H9 (cell line): ENCODE measurements at regions not wholly inside any gene's neighbourhood (a gene's known extent, or its start where the extent isn't known, plus 50 kb on each side); places are given as distances from the start of the nearest gene placed in this dataset.

Source experiments
- DNase-seq: peaks from one replicate; pipeline ENCODE4 v3.0.0-alpha.2; 2017
- H2AFZ ChIP-seq: one replicate; pipeline ENCODE4 v1.6.1; 2013; ENCODE audit warnings: mild to moderate bottlenecking, low read length, control low read depth, moderate library complexity
- H2AK5ac ChIP-seq: 2 replicates; pipeline ENCODE4 v1.6.1; 2013; ENCODE audit warnings: low read length, control low read depth, mixed read lengths; ENCODE audit not compliant: insufficient read length
- H2BK120ac ChIP-seq: one replicate; pipeline ENCODE4 v1.6.1; 2013; ENCODE audit warnings: low read depth, mild to moderate bottlenecking, low read length, control low read depth, inconsistent platforms; ENCODE audit not compliant: poor library complexity, severe bottlenecking
- H2BK12ac ChIP-seq: 2 replicates; pipeline ENCODE4 v1.6.1; 2013; ENCODE audit warnings: low read length, control low read depth, mixed read lengths, low read depth; ENCODE audit not compliant: insufficient read length
- H2BK15ac ChIP-seq: 2 replicates; pipeline ENCODE4 v1.6.1; 2013; ENCODE audit warnings: low read depth, low read length, control low read depth
- H2BK20ac ChIP-seq: one replicate; pipeline ENCODE4 v1.6.1; 2013; ENCODE audit warnings: low read depth, mild to moderate bottlenecking, low read length, control low read depth, inconsistent platforms; ENCODE audit not compliant: poor library complexity, severe bottlenecking
- H2BK5ac ChIP-seq: 2 replicates; pipeline ENCODE4 v1.6.1; 2013; ENCODE audit warnings: low read length, control low read depth, mixed read lengths; ENCODE audit not compliant: insufficient read length
- H3K14ac ChIP-seq: 2 replicates; pipeline ENCODE4 v1.6.1; 2013; ENCODE audit warnings: low read length, control low read depth; ENCODE audit not compliant: insufficient read depth
- H3K18ac ChIP-seq: 2 replicates; pipeline ENCODE4 v1.6.1; 2013; ENCODE audit warnings: low read depth, mild to moderate bottlenecking, mixed read lengths, low read length, control low read depth; ENCODE audit not compliant: insufficient read length
- H3K23ac ChIP-seq: 2 replicates; pipeline ENCODE4 v1.6.1; 2013; ENCODE audit warnings: low read length, control low read depth, mixed read lengths, low read depth; ENCODE audit not compliant: insufficient read length
- H3K23me2 ChIP-seq: 2 replicates; pipeline ENCODE4 v1.6.1; 2013; ENCODE audit warnings: low read depth, mild to moderate bottlenecking, mixed read lengths, low read length, control low read depth; ENCODE audit not compliant: insufficient read length, poor library complexity, severe bottlenecking
- H3K27ac ChIP-seq: 2 replicates; pipeline ENCODE4 v1.5.1; 2013; ENCODE audit warnings: low read length, control low read depth, mixed read lengths, low read depth; ENCODE audit not compliant: insufficient read length
- H3K27me3 ChIP-seq: 2 replicates; pipeline ENCODE4 v1.6.1; 2013; ENCODE audit warnings: low read length, control low read depth, inconsistent platforms; ENCODE audit not compliant: insufficient read depth
- H3K4ac ChIP-seq: 2 replicates; pipeline ENCODE4 v1.6.1; 2013; ENCODE audit warnings: low read depth, mild to moderate bottlenecking, control low read depth, inconsistent platforms, low read length, moderate library complexity
- H3K4me1 ChIP-seq: 2 replicates; pipeline ENCODE4 v1.6.1; 2013; ENCODE audit warnings: low read length, control low read depth, inconsistent platforms; ENCODE audit not compliant: insufficient read depth
- H3K4me2 ChIP-seq: 2 replicates; pipeline ENCODE4 v1.6.1; 2013; ENCODE audit warnings: low read length, control low read depth, mixed read lengths; ENCODE audit not compliant: insufficient read length, insufficient read depth
- H3K56ac ChIP-seq: 2 replicates; pipeline ENCODE4 v1.6.1; 2013; ENCODE audit warnings: low read depth, mild to moderate bottlenecking, mixed read lengths, low read length, control low read depth; ENCODE audit not compliant: insufficient read length
- H3K79me1 ChIP-seq: 2 replicates; pipeline ENCODE4 v1.6.1; 2013; ENCODE audit warnings: low read depth, mild to moderate bottlenecking, moderate library complexity, low read length, control low read depth, inconsistent platforms; ENCODE audit not compliant: insufficient read depth, poor library complexity, severe bottlenecking
- H3K79me2 ChIP-seq: 2 replicates; pipeline ENCODE4 v1.6.1; 2013; ENCODE audit warnings: low read length, control low read depth, inconsistent platforms; ENCODE audit not compliant: insufficient read depth
- H3K9ac ChIP-seq: 2 replicates; pipeline ENCODE4 v1.6.1; 2013; ENCODE audit warnings: low read length, control low read depth, mixed read lengths; ENCODE audit not compliant: insufficient read length; ENCODE audit errors: extremely low read depth
- H3K9me3 ChIP-seq: one replicate; pipeline ENCODE4 v1.6.1; 2013; ENCODE audit warnings: low read depth, low read length, inconsistent platforms; ENCODE audit not compliant: control insufficient read depth
- H3T11ph ChIP-seq: one replicate; pipeline ENCODE4 v1.6.1; 2013; ENCODE audit warnings: mild to moderate bottlenecking, low read length, control low read depth, inconsistent platforms
- H4K20me1 ChIP-seq: one replicate; pipeline ENCODE4 v1.6.1; 2013; ENCODE audit not compliant: control insufficient read depth, insufficient read length, insufficient read depth
- H4K5ac ChIP-seq: 2 replicates; pipeline ENCODE4 v1.6.1; 2013; ENCODE audit warnings: low read depth, mild to moderate bottlenecking, mixed read lengths, low read length, control low read depth; ENCODE audit not compliant: insufficient read length
- H4K8ac ChIP-seq: replicated peaks from 2 replicates; pipeline ENCODE4 v1.6.1; 2013; ENCODE audit warnings: low read length, control low read depth, mixed read lengths, low read depth; ENCODE audit not compliant: insufficient read length
- H4K91ac ChIP-seq: 2 replicates; pipeline ENCODE4 v1.6.1; 2013; ENCODE audit warnings: low read depth, mild to moderate bottlenecking, moderate library complexity, mixed read lengths, low read length, control low read depth; ENCODE audit not compliant: insufficient read length
- H3K27ac Mint-ChIP-seq, 3 experiments: 2 replicates in 2 of 3; 3 replicates in 1 of 3; pipeline ENCODE4 v1.8.0; 2020 to 2021; ENCODE audit warnings: mixed read lengths in 3 of 3, mild to moderate bottlenecking in 1 of 3, moderate library complexity in 1 of 3
- H3K27me3 Mint-ChIP-seq: 2 replicates; pipeline ENCODE4 v1.8.0; 2021; ENCODE audit warnings: low read depth, mild to moderate bottlenecking, moderate library complexity, mixed read lengths
- H3K36me3 Mint-ChIP-seq, 3 experiments: 2 replicates in 2 of 3; 3 replicates in 1 of 3; pipeline ENCODE4 v1.8.0; 2020 to 2021; ENCODE audit warnings: low read depth in 3 of 3, mixed read lengths in 3 of 3; ENCODE audit not compliant: insufficient read depth in 1 of 3
- H3K4me1 Mint-ChIP-seq, 2 experiments: 2 replicates each; pipeline ENCODE4 v1.8.0; 2020; ENCODE audit warnings: mixed read lengths in 2 of 2
- H3K4me3 Mint-ChIP-seq, 2 experiments: 2 replicates in 1 of 2; 3 replicates in 1 of 2; pipeline ENCODE4 v1.8.0; 2020 to 2021; ENCODE audit warnings: mild to moderate bottlenecking in 2 of 2, mixed read lengths in 2 of 2, moderate library complexity in 1 of 2
- H3K9me3 Mint-ChIP-seq, 2 experiments: 2 replicates in 1 of 2; 3 replicates in 1 of 2; pipeline ENCODE4 v1.8.0; 2020; ENCODE audit warnings: mild to moderate bottlenecking in 2 of 2, mixed read lengths in 2 of 2, moderate library complexity in 1 of 2
- CTCF ChIP-seq: fragments of 200-600 bp; sonication (generic); conservative IDR thresholded peaks from 3 replicates; pipeline ENCODE4 v1.8.0; 2021; ENCODE audit warnings: antibody characterized with exemption, mild to moderate bottlenecking
- WGBS: extraction: QIAGEN DNeasy Blood & Tissue Kit; methylation state at CpG from one replicate; pipeline ENCODE4 v1.1.7; 2013; ENCODE audit warnings: missing lambda C conversion rate, low lambda C conversion rate, mixed read lengths; ENCODE audit not compliant: insufficient read length; ENCODE audit errors: extremely low coverage; 5-methylcytosine and 5-hydroxymethylcytosine counted together

DNA sequence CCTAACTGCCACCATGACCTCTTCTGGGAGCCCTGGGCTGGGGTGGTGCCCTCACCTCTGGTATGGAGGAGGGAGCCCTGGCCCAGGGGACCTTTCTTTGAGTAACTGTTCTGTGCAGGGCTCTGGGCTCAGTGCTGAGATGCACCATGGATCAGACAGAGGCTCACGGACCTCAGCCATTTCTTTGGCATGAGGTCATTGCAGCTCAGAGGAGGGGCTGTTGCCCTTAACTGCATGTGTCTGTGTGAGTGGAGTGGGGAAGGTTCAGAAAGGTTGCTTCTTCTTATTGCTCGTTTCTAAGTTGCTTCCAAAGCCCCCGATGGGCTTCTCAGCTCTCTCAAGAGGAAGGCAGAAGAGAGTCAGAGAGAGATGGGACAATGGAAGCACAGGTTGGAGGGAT is 233.9 kb downstream of the RPS24 start:
- Histone ChIP-seq H3K23me2 (no peaks in the 10 kb centered on the region), H4K91ac (no peak overlapping the region), H3T11ph (no peak overlapping the region), H3K56ac (no peak overlapping the region), H3K18ac (no peak overlapping the region), H4K20me1 (no peaks in the 10 kb centered on the region), H3K79me2 (no peaks in the 10 kb centered on the region), H2BK120ac (no peak overlapping the region), H3K27me3 (no peaks in the 10 kb centered on the region), H3K14ac (no peak overlapping the region), H3K9ac (no peak overlapping the region), H4K8ac (no peak overlapping the region), H2BK15ac (no peak overlapping the region), H4K5ac (no peak overlapping the region), H3K79me1 (no peaks in the 10 kb centered on the region), H2BK20ac (no peak overlapping the region), H3K4me1 (no peaks in the 10 kb centered on the region), H2AFZ (no peak overlapping the region), H3K23ac (no peak overlapping the region), H2AK5ac (no peak overlapping the region), H2BK12ac (no peak overlapping the region), H2BK5ac (no peak overlapping the region), H3K4ac (no peak overlapping the region), H3K9me3 (no peaks in the 10 kb centered on the region), H3K4me2 (no peak overlapping the region), H3K27ac (no peak overlapping the region)
- H3K36me3 Mint-ChIP-seq, result peaks cover 0 to 4% (median 0%) of the 10 kb centered on the region in 3 experiments; a peak in 2 of 7 replicates
- peaks cover 3% of the 10 kb centered on the region for H3K27me3 Mint-ChIP-seq
- WGBS, result no CpG with 5 or more reads among the region's 3 CpGs
- DNase-seq, result no peak
- peaks cover 5 to 7% of the 10 kb centered on the region in 2 experiments; a peak in 3 of 5 replicates for H3K9me3 Mint-ChIP-seq
- no peak overlapping the region for H3K27ac Mint-ChIP-seq
- TF ChIP-seq CTCF, result no peak
- H3K4me3 Mint-ChIP-seq, result no peak overlapping the region; a peak in 1 of 5 replicates
- no peaks in the 10 kb centered on the region; a peak in 1 of 4 replicates for H3K4me1 Mint-ChIP-seq
